Stimulated activated CD8-positive, alpha-beta memory T cell treated with anti-CD3 and anti-CD28 coated beads, Interleukin-2, amount 100 ng/mL, for 48 hours (primary cell): ENCODE measurements at regions not wholly inside any gene's neighbourhood (a gene's known extent, or its start where the extent isn't known, plus 50 kb on each side); places are given as distances from the start of the nearest gene placed in this dataset.

Source experiments
- DNase-seq, 2 donors: peaks; one replicate each; pipeline ENCODE4 v3.0.0-alpha.2; 2020; ENCODE audit warnings: low read depth in 2 of 2

DNA sequence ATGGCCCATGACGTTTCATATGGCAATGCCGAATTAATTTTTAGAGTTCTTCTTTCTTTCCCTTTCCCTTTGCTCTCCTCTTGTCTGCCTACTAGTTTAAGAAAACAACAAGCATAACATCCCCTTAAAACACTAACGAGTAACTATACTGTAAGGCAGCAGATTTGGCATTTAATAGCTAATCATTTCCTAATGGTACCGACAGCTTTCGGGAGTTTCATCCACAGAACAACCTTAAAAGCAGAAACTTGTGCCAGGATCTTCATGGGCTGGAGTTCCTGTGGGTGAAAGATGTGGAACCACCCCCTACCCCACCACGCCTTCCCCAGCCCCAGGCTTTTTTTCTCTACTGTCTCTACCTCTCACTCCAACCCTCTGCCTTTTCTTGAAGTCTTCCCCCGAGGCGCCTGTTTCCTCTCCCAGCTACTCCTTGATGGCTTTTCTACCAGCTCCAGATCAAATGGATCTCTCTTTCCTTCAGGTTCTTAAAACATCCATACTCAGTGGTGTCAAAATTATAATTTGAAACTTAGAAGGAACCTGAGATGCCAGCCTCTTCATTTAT lies 319.5 kb downstream of the PIK3R1 start:
- no peak for DNase-seq

- no peak for DNase-seq
Measured at GRCh38 chr5:68538814-68539420, 323.4 kb downstream of the PIK3R1 start.

DNA sequence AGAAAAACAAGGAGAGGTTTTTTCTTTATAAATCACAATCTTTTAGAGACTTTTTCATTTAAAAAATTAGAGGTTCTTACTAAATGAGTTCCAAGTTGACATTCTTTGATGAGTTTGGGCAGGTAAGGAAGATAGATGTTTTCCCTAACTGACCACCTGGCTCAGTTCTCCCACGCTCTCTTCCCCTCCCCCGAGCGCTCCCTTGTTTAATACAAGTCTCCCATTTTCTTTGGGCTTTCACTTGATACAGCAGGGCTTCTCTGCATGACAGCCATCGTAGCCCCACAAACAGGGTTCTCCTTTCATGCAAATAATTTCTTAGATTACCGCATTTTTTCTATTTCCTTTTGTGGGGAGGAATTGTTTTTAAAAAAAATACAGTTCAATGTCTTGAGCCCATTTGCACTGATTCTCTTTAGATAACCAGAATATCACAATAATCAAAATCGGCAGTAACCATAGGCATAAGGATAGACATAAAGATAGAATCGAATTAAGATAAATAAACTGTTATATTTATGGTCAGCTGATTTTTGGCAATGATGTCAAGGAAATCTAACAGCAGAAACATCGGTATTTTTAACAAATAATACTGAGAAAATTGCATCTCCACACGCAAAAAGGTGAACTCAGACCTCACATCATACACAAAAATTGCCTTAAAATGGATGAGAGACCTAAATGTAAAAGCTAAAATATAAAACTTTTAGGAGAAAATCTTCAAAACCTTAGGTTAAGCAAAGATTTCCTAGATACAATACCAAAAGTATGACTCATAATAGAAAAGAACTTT lies 325.4 kb downstream of the PIK3R1 start:
- DNase-seq, result no peak

DNA sequence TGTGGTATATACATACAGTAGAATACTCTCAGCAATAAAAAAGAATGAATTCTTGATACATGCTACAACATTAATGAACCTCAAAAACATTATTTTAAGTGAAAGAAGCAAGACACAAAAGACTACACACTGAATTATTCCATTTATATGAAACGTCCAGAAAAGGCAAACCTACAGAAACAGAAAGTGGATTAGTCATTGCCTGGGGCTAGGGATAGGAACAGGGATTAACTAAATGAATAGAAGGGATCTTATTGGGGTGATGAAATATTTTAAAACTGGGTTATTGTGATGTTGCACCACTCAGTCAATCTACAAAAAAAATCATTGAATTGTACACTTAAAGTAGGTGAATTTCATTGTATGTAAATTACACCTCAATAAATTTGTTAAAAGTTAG lies 326.7 kb downstream of the PIK3R1 start:
- DNase-seq, result no peak

GRCh38 chr5:68543212-68543611 lies 327.7 kb downstream of the PIK3R1 start:
- no peak for DNase-seq

DNA sequence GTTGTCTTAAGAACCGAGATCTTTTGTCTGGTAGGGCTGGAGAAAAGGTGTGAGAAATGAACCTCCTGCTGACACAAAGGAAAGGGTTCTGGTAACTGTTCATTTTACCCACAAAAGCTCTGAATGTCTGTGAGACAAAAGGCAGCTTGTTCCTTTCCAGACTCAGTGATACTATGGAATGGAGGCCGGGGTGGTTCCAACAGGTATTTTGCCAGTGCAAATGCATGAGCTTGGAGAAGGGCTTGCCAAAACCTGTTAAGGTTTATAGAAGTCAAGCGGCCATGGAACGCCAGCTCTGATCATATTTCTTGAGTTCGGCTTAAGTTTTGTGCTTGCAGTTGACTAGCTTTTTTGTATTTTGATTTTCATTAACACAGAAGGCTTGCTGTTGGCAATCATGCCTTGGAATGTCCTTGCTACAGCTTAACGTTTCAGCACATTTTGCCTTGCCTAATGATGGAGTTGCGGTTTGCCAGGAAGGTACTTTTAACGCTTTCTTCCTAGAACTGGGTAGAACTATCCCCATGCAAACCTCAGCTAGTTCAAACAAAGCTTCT lies 328.6 kb downstream of the PIK3R1 start:
- no peak for DNase-seq

DNA sequence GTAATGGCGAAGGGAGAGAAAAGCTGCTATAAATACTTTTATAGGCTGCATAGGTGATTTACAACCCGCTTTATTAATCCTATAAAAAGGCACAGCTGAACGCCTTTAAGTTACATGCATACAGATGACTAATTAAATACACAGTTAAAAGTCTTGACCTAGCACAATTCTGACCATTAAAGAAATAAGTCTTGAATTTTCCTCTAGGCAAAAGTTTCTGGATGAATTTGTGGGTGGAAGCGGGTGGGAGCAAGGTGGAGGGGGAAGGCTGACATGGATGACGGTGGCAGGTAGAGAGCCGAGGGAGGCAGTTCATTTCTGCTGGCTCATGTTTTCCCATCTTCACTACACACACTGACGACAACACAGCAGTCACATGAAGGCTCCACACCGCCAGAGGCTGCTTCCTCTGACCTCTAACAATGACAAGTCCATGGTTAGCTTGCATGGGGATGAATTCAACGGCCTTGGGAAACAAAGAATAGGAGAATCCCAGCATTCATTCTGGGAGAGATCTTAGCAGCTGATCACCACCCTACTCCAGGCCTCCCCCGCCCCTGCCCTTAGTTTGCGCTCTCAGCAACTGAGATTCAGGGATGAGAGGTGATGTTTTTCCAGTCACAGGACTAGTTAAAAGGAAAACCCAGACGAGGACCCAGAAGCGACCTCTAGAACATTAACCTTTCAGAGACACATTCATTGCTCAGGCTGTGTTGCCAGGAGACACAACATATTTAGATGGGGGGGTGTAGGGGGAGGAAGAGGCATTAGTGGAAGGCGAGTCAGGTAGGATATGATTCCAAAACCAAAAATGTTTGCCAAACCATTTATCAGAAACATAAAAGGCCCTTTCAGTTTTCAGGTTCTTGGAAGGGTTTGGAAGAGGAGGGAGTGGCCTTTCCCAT lies 329.3 kb downstream of the PIK3R1 start:
- no peak for DNase-seq

- DNase-seq, result no peak
Measured at GRCh38 chr5:68545636-68546295, 330.2 kb downstream of the PIK3R1 start.

DNA sequence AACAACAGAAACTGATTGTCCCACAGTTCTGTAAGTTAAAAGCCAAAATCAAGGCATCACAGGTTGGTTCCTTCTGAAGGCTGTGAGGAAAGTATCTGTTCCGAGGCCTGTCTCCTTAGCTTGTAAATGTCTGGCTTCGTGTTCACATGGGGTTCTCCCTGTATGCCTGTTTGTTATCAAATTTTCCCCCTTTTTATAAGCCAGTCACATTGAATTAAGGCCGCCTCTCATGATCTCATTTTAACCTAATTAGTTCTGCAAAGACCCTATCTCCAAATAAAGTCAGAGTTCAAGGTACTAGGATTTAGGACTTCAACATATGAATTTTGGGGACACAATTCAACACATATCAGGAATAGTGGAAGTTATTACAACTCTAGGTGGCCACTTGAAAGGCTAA lies 331.5 kb downstream of the PIK3R1 start:
- DNase-seq, result no peak

GRCh38 chr5:68547622-68548021 lies 332.1 kb downstream of the PIK3R1 start:
- DNase-seq, result no peak

DNA sequence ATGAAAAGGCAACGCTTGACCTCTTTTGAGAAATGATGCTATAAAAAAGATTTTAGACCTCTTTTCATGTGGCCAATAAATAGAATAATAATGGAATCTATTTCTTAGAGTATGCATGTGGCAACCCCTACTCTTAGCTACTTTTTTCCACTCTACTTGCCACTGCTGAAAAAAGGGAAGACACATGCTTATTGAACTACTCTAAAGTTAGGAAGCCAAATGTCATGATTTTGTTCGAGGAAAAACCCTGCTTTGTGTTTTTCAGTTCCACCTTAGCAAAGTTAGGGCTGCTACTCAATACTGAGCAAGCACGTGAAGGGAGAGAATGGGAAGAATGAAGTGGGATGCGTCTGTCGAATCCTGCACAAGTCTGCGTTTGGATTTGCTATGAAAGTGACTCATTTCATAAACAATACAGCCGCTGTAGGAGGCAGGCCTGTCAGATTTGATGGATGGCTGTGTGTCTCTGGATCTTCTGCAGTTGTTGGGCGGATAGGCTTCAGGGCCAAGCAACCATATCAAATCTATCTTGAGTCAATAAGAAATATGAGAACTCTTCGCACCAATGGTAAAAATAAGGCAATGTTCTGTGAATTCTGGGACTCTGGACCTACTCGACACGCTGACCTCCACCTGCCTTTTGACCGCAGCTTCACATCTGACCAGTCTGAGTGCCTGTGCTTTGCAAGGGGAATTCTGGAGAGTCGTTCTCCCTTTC lies 333.6 kb downstream of the PIK3R1 start:
- no peak for DNase-seq

- no peak for DNase-seq
Measured at GRCh38 chr5:68550015-68550414, 334.5 kb downstream of the PIK3R1 start.

DNA sequence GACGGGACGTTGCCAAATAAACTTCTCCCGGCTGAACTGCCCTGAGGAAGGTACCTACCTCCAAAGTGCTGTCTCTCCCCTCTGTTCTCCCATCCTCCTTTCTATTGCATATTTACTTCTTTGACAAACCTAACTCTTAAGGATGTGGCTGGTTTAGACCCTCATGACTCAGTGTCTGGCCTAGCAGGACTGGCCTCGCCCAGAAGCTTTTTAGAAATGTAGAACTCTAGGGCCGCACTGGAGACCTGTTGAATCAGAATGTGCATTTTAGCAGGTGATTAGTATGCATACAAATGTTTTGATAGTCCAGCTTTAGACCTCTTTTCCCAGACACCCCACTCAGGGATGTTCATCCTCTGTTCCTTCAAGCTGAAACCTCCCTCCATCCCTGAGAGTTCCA lies 335.9 kb downstream of the PIK3R1 start:
- DNase-seq, result no peak

DNA sequence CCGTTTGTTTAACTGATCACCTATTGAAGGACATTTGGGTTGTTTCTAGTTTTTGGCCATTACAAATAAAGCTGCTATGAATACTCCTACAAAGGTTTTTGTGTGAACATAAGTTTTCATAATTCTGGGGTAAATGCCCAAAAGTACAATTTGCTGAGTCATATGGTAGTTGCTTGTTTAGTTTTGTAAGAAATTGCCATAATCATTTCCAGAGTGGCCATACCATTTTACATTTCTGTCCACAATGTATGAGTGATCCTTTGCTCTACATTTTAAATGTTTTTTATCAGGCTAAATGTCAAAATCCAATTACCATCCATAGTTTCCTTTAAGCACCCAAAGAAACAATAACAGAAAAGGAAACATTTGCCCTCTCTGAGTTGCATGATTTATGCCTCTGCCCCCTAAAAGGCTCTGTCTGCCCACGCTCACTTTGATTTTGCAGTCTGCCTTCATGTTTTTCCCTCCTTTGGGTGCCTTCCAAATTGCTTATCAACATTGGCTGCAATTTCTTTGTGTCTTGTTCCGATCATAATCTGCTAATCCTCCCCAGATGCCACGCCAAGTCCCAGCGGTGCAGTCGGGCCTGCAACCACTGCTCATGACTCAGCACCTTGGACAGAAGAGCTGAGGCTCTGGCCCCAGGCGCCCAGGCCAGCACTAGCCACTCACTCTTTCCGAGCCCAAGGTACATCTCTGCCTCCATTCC lies 339.2 kb downstream of the PIK3R1 start:
- DNase-seq, result no peak

DNA sequence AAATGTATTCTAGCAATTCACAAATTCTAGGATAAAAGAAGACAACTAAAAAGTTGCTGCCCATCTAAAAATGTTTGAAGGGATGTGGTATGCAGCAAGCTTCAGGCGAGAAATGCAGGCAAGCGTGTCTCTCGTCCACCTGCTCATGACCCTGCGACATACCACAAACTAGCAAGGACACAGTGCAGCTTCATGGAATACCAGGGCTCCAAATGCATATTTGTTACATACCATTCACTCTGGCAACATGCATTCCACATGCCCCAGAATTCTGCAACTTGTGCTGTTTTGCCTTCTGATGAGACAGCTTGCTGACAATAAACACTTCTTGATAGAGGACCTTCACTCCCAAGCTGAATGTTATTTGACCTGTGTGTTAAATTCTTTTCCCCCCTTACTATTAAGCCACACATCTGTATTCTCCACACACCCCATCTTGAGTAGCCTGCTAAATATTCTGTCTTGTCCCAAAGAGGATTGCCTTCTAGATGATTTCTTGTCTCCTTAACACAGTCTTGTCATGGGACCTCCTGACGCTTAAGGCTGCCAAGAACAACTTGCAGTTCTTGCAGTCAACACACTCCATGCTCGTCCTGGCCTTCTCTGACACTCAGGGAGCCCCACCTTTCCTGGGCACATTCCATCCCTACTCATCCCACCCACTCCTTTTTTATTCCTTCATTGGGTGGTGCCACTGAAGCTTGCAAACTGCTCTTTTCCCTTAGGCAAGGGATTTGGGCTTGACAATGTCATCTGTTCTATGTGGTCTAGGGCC lies 340.5 kb downstream of the PIK3R1 start:
- DNase-seq, result no peak

DNA sequence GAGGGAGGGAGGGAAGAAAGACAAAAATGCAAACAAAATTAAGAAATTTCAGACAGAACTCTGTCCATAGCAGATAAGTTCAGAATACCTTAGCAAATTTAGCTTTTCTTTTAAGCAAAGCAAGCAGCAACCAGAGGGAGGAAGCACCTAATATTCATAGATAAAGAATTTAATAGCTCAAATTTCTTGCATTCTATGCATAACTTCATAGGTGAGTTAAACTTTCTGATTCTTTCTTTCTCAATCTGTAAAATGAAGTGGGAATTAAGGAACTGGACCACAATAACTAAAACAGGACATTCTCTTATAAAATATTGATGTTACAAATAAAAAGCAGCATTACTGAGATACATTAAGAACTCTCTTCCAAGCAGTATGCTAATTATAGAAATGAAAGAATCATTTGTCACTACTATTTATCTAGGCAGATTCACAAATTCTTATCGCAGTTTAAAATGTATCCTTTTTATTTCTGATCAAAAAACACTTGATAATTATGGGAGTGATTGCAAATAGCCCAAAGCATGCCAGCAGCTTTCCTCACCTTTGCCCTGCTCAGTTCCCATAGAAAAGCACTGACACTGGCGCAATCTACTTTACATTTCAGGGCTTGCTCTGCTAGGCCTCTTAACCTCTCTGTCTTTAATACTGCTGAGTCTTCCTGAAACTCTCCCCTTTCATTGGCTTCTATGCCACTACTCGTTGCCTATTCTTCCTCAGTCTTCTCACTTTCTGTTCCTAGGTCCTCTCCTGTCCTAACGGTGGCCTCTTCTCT lies 341.8 kb downstream of the PIK3R1 start:
- no peak for DNase-seq

GRCh38 chr5:68562308-68562707 lies 346.8 kb downstream of the PIK3R1 start:
- no peak for DNase-seq

DNA sequence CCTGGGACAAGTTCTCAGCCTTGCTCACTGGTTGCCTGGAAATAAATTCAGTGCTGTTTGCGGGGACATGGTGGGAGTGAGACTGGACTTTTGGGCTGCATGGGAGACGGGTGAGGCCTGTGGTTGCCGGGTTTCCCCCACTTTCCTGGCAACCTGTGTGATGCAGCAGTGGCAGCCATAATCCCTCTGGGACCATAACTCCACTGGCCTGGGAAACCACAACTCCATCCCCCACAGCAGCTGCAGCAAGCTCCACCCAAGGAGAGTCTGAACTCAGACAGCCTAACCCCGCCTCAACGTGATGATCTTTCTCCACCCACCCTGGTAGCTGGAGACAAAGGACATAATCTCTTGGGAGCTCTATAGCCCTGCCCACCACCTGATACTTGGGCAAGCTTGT lies 349.9 kb downstream of the PIK3R1 start:
- DNase-seq, result no peak

DNA sequence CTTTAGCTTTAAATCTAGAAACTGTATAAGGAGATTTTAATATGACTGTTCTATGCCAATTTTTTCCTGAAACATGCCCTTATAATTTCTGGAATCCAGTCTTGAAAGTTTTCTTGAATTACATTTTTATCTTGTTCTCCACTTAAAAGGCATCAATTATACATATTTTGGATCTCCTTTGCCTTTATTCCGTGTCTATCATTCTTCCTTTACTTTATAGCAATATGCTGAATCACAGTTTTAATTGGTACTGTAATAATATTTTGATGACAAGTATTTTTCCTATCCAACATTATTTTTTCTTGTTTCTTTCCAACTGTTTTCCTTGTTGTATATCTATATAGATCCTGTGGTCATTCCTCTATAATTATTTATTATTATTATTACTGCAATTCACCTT lies 361.2 kb downstream of the PIK3R1 start:
- DNase-seq, result no peak
